ENCODE measurements at regions not wholly inside any gene's neighbourhood (a gene's known extent, or its start where the extent isn't known, plus 50 kb on each side); places are given as distances from the start of the nearest gene placed in this dataset.
"Not testable (repeated sequence)": the region's sequence is repeated elsewhere in the genome, so short reads cannot be mapped to it uniquely, and the experiment has no call there.

- TF ChIP-seq CTCF (IDR thresholded peaks at IDR 0.05; ENCODE audit: low read depth, low read length, missing control alignments), result no peak
- H3K4me3 ChIP-seq (replicated peaks; ENCODE audit: low read depth, low read length), result no peak overlapping the region
- no peak for DNase-seq (ENCODE audit: extremely low read depth, low read depth)
Measured at GRCh38 chr5:167381457-167381856, 910.0 kb upstream of the WWC1 start.

- no peak overlapping the region for H3K4me3 ChIP-seq (replicated peaks; ENCODE audit: low read depth, low read length)
- no peak for DNase-seq (ENCODE audit: extremely low read depth, low read depth)
- TF ChIP-seq CTCF (IDR thresholded peaks at IDR 0.05; ENCODE audit: low read depth, low read length, missing control alignments), result no peak
Measured at GRCh38 chr5:167389537-167389936, 901.9 kb upstream of the WWC1 start.

- H3K4me3 ChIP-seq (replicated peaks; ENCODE audit: low read depth, low read length); DNase-seq (ENCODE audit: extremely low read depth, low read depth): not testable (repeated sequence)
Measured at GRCh38 chr5:167391286-167391685, 900.2 kb upstream of the WWC1 start.

- H3K4me3 ChIP-seq (replicated peaks; ENCODE audit: low read depth, low read length), result no peak overlapping the region
- DNase-seq (ENCODE audit: extremely low read depth, low read depth), result no peak
- TF ChIP-seq CTCF (IDR thresholded peaks at IDR 0.05; ENCODE audit: low read depth, low read length, missing control alignments), result no peak
Measured at GRCh38 chr5:167392240-167392639, 899.2 kb upstream of the WWC1 start.

GRCh38 chr5:167393358-167393757 lies 898.1 kb upstream of the WWC1 start:
- DNase-seq (ENCODE audit: extremely low read depth, low read depth), result no peak
- no peak overlapping the region for H3K4me3 ChIP-seq (replicated peaks; ENCODE audit: low read depth, low read length)
- no peak for TF ChIP-seq CTCF (IDR thresholded peaks at IDR 0.05; ENCODE audit: low read depth, low read length, missing control alignments)

GRCh38 chr5:167402671-167403070 lies 888.8 kb upstream of the WWC1 start:
- no peak for TF ChIP-seq CTCF (IDR thresholded peaks at IDR 0.05; ENCODE audit: low read depth, low read length, missing control alignments)
- no peak overlapping the region for H3K4me3 ChIP-seq (replicated peaks; ENCODE audit: low read depth, low read length)
- DNase-seq (ENCODE audit: extremely low read depth, low read depth), result no peak

GRCh38 chr5:167406513-167406912 lies 884.9 kb upstream of the WWC1 start:
- no peak for TF ChIP-seq CTCF (IDR thresholded peaks at IDR 0.05; ENCODE audit: low read depth, low read length, missing control alignments)
- no peak overlapping the region for H3K4me3 ChIP-seq (replicated peaks; ENCODE audit: low read depth, low read length)
- DNase-seq (ENCODE audit: extremely low read depth, low read depth), result no peak
